Retinal pigment epithelial cell (primary cell): ENCODE measurements at regions not wholly inside any gene's neighbourhood (a gene's known extent, or its start where the extent isn't known, plus 50 kb on each side); places are given as distances from the start of the nearest gene placed in this dataset.

Source experiments
- DNase-seq: peaks from one replicate; pipeline ENCODE4 v3.0.0-alpha.2; 2010; ENCODE audit warnings: low read depth
- H3K4me3 ChIP-seq: 2 replicates; pipeline ENCODE4 v1.5.1; 2011; ENCODE audit warnings: mild to moderate bottlenecking, low read length, control low read depth, moderate library complexity
- TF ChIP-seq, protein P1 (sequence below): conservative IDR thresholded peaks from 2 replicates; pipeline ENCODE4 v1.5.1; 2011; ENCODE audit warnings: low read depth, low read length, control low read depth, inconsistent platforms

DNA sequence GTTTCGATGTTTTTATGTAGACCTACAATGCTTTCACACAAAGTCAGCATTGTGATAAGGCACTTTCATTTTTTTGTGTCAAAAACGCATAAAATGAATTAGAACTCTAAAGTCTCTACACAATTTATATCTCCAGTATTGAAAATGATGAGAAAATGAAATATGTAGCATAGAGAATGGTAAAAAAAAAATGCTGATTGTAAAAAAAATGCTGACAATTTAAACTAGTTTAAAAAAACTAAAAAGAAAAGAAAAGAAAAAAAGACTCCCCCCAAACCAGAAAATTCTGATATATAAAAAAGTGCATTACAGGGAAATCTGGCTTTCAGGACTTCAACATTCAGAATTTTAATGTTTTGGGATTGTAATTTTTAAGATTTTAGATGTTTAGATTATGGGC lies 148.1 kb downstream of the FZD1 start:
- TF ChIP-seq, protein P1, sequence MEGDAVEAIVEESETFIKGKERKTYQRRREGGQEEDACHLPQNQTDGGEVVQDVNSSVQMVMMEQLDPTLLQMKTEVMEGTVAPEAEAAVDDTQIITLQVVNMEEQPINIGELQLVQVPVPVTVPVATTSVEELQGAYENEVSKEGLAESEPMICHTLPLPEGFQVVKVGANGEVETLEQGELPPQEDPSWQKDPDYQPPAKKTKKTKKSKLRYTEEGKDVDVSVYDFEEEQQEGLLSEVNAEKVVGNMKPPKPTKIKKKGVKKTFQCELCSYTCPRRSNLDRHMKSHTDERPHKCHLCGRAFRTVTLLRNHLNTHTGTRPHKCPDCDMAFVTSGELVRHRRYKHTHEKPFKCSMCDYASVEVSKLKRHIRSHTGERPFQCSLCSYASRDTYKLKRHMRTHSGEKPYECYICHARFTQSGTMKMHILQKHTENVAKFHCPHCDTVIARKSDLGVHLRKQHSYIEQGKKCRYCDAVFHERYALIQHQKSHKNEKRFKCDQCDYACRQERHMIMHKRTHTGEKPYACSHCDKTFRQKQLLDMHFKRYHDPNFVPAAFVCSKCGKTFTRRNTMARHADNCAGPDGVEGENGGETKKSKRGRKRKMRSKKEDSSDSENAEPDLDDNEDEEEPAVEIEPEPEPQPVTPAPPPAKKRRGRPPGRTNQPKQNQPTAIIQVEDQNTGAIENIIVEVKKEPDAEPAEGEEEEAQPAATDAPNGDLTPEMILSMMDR, result no peak

DNA sequence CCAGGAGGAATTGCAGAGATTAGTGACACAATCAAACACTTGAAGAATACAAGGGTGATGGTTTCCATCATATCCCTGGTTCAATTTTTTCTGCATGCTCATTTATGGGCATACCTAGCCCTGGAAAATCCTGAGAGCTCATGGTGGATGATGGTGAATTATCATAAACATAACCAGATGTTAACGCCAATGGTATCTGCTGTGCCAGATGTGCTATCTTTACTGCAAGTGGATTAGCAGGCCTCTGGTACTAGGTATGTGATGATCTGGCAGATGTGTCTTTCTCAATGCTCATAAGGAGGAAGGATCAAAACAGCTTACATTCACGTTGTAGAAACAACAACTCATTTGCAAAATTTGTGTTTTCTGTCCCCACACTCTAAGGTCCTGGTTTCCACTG lies 150.5 kb downstream of the FZD1 start:
- H3K4me3 ChIP-seq, result no peak overlapping the region
- TF ChIP-seq, protein P1, result no peak
- no peak for DNase-seq

More for the DNA sequence above, 148.1 kb downstream of the FZD1 start:
- DNase-seq, result no peak
- H3K4me3 ChIP-seq, result no peak overlapping the region

DNA sequence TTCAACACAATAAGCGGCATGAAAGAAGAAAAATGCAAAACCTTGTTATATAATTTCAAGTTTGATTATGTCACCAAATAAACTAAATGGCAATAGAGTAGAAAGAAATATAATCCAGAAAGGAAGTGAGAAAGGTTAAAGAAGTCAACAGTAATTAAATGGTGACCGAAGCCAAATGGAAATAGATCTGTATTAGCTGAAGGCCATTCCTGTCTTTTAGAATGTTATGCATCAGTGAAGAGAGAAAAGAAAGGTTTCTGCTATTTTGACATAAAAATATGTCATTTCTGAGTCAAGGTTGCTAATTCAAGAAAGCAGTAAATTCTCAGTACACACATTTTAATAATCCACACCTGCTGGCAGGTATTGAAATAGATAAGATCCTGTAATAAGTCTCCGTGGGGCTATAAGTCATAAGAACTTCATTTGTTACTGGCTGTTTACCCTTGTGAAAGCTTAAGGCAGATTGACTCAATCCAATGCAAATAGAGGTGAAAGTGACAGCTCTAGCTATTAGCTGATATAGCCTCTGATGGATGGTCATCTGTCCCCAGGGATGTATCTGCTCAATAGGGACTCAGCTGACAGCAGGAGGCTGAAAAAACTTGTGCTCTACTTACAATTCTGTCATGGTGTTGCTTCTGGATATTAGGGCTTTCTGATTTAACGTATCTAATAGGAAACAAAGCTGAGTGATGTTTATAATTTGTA lies 152.1 kb downstream of the FZD1 start:
- no peak overlapping the region for H3K4me3 ChIP-seq
- no peak for DNase-seq
- TF ChIP-seq, protein P1, result no peak

DNA sequence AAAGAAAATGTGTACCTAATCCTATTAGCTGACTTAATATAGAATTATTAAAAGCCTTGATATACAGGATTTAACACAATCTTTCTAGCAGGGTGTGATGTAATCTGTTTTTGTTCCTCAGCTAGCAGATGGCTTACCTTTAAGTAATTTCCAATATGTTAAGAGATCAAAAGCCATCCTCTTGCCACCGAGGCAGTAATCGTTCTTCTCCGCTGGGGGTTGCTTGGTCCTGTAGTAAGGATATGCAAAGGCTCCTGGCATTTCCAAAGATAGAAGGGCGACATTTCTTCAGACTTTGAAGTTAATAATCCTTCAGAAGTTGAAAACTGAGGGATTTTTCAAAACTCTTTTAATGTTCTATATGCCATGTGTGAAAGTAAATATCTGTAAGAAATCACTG lies 156.4 kb downstream of the FZD1 start:
- H3K4me3 ChIP-seq, result no peak overlapping the region
- no peak for DNase-seq
- TF ChIP-seq, protein P1, result no peak

DNA sequence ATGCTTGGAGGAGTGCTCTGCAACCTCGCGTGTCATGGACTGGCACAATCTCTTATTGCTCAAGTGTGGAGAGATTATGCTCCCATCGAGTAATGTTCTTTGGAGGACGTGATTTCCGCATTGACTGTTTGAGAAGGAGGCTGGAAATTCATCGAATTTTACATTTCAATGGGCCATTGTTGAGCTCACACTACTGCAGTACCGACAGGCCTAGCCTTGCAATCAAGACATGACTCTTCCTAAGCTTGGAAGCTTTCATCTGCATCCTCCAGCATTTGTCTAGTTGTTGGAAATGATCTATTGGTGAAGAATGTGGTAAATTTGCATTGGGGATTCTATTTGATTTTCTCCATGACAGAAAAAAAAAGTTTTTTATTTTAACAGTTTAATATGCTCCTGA lies 156.8 kb downstream of the FZD1 start:
- TF ChIP-seq, protein P1, result no peak
- H3K4me3 ChIP-seq, result no peak overlapping the region
- DNase-seq, result no peak

DNA sequence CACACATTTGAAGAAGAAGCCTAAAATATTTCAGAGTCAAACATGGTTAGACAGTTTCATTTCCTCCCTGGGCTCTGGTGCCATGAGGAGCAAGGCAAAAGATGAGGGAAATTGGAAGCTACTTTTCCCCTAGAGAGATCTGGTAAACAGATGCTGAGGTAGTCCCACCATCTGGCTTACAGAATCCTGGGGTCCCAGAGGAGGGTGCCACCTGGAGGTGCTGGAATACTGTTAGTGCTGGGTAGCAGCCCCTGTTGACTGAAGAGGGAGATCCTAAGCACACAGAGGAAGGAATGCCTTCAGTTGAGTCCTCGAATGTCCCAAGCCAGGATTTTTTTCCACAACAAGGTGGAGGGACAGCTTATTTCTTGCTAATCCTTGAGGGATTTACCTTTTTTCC lies 160.1 kb downstream of the FZD1 start:
- no peak overlapping the region for H3K4me3 ChIP-seq
- TF ChIP-seq, protein P1, result peak; percentile 31
- DNase-seq, result no peak

DNA sequence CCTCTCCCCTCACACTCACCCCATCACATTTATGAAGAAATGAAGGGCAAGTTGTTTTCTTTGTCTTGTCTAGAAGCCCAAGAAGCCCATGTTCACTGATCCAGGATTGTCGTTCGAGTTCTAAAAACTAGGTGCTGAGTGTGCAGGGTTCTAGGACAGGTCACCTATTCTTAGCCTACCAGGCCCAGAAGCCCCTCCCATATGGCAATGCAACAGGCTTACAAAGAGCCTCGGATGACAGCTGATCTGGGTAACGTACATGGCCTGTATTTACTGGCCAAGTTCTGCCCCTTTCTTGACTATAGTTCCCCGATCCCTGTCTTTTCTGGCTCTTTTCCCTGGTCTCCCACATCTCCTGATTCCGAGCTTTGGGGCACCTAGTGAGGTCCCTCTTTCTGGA lies 160.9 kb downstream of the FZD1 start:
- TF ChIP-seq, protein P1, result no peak
- DNase-seq, result no peak
- H3K4me3 ChIP-seq, result no peak overlapping the region
